ENCODE measurements at regions not wholly inside any gene's neighbourhood (a gene's known extent, or its start where the extent isn't known, plus 50 kb on each side); places are given as distances from the start of the nearest gene placed in this dataset.

- H3K4me3 ChIP-seq (ENCODE audit: low read depth, low read length) = no peak overlapping the region
- DNase-seq (ENCODE audit: low read depth) = no peak
- TF ChIP-seq CTCF (conservative IDR thresholded peaks at IDR 0.05; ENCODE audit: low read depth, low read length) = no peak
These were observed 156.4 kb downstream of the PTGER3 start for GRCh38 chr1:70891051-70891843.

GRCh38 chr1:70892140-70892539 is 155.5 kb downstream of the PTGER3 start:
- no peak for TF ChIP-seq CTCF (conservative IDR thresholded peaks at IDR 0.05; ENCODE audit: low read depth, low read length)
- no peak overlapping the region for H3K4me3 ChIP-seq (ENCODE audit: low read depth, low read length)
- DNase-seq (ENCODE audit: low read depth) = no peak

GRCh38 chr1:70892930-70893329 is 154.7 kb downstream of the PTGER3 start:
- no peak for TF ChIP-seq CTCF (conservative IDR thresholded peaks at IDR 0.05; ENCODE audit: low read depth, low read length)
- DNase-seq (ENCODE audit: low read depth) = no peak
- H3K4me3 ChIP-seq (ENCODE audit: low read depth, low read length) = no peak overlapping the region

GRCh38 chr1:70893381-70893780 is 154.2 kb downstream of the PTGER3 start:
- H3K4me3 ChIP-seq (ENCODE audit: low read depth, low read length) = no peak overlapping the region
- no peak for TF ChIP-seq CTCF (conservative IDR thresholded peaks at IDR 0.05; ENCODE audit: low read depth, low read length)
- DNase-seq (ENCODE audit: low read depth) = no peak

GRCh38 chr1:70895531-70895930 is 152.1 kb downstream of the PTGER3 start:
- DNase-seq (ENCODE audit: low read depth) = no peak
- TF ChIP-seq CTCF (conservative IDR thresholded peaks at IDR 0.05; ENCODE audit: low read depth, low read length) = no peak
- H3K4me3 ChIP-seq (ENCODE audit: low read depth, low read length) = no peak overlapping the region

- TF ChIP-seq CTCF (conservative IDR thresholded peaks at IDR 0.05; ENCODE audit: low read depth, low read length) = no peak
- H3K4me3 ChIP-seq (ENCODE audit: low read depth, low read length) = no peak overlapping the region
- DNase-seq (ENCODE audit: low read depth) = no peak
These were observed 151.4 kb downstream of the PTGER3 start for GRCh38 chr1:70896224-70896623.

- H3K4me3 ChIP-seq (ENCODE audit: low read depth, low read length) = no peak overlapping the region
- no peak for DNase-seq (ENCODE audit: low read depth)
- no peak for TF ChIP-seq CTCF (conservative IDR thresholded peaks at IDR 0.05; ENCODE audit: low read depth, low read length)
These were observed 150.3 kb downstream of the PTGER3 start for GRCh38 chr1:70897273-70897672.

All from choroid plexus epithelial cell (primary cell).